GM19397 (cell line): ENCODE measurements at regions not wholly inside any gene's neighbourhood (a gene's known extent, or its start where the extent isn't known, plus 50 kb on each side); places are given as distances from the start of the nearest gene placed in this dataset.

Source experiments
- ATAC-seq: cut with Tn5 transposase; IDR thresholded peaks from one replicate; pipeline ENCODE4 v1.9.1; 2021; ENCODE audit warnings: mild to moderate bottlenecking, moderate library complexity; ENCODE audit not compliant: unreplicated experiment

GRCh38 chr9:113808391-113809358, 67.4 kb upstream of the ZNF618 start:
- ATAC-seq, result no peak

- no peak for ATAC-seq
These were observed 58.9 kb upstream of the ZNF618 start for GRCh38 chr9:113817171-113817570.

GRCh38 chr9:113818391-113818790, 57.7 kb upstream of the ZNF618 start:
- ATAC-seq, result no peak

- no peak for ATAC-seq
These were observed 53.8 kb upstream of the ZNF618 start for GRCh38 chr9:113822315-113822714.

- ATAC-seq, result no peak
These were observed 52.7 kb upstream of the ZNF618 start for GRCh38 chr9:113823421-113823820.
